ENCODE measurements at regions not wholly inside any gene's neighbourhood (a gene's known extent, or its start where the extent isn't known, plus 50 kb on each side); places are given as distances from the start of the nearest gene placed in this dataset.
A peak's percentile ranks its signal among the peaks of the same experiment; 100 is the strongest.

GRCh38 chr7:131188367-131189339 lies 139.0 kb upstream of the MKLN1 start (continued):
- TF ChIP-seq ZNF639 (tag by site-specific recombination; IDR thresholded peaks at IDR 0.05) (0 out of 2 replicates have a peak, but pooled peaks have one; percentile 58), ZNF510 (tag by site-specific recombination; IDR thresholded peaks at IDR 0.05; ENCODE audit: insufficient replicate concordance) (no peak), ZBTB20 (tag by site-specific recombination; IDR thresholded peaks at IDR 0.05) (peak; percentile 34; the same call in 1 of the 2 replicates), ZBTB21 (tag by site-specific recombination; IDR thresholded peaks at IDR 0.05) (peak; percentile 51; the same call in 1 of the 2 replicates), TRIM28 (IDR thresholded peaks at IDR 0.05; ENCODE audit: borderline replicate concordance, low read length) (peak; percentile 43; the same call in 1 of the 2 replicates), ZEB2 (tag by site-specific recombination; IDR thresholded peaks at IDR 0.05) (peak; percentile 76; the same call in 1 of the 2 replicates), ZNF629 (tag by site-specific recombination; IDR thresholded peaks at IDR 0.05) (peak; percentile 46), KLF10 (tag by site-specific recombination; IDR thresholded peaks at IDR 0.05) (0 out of 2 replicates have a peak, but pooled peaks have one; percentile 12), ZIC2 (tag by site-specific recombination; IDR thresholded peaks at IDR 0.05) (0 out of 2 replicates have a peak, but pooled peaks have one; percentile 10), ZBTB11 (tag by site-specific recombination; conservative IDR thresholded peaks at IDR 0.05; ENCODE audit: low read depth) (no peak), PRDM6 (tag by site-specific recombination; IDR thresholded peaks at IDR 0.05) (0 out of 2 replicates have a peak, but pooled peaks have one; percentile 14), ZNF112 (tag by site-specific recombination; IDR thresholded peaks at IDR 0.05) (no peak), KLF8 (tag by site-specific recombination; IDR thresholded peaks at IDR 0.05) (peak; percentile 39; the same call in 1 of the 2 replicates), ZNF335 (tag by site-specific recombination; conservative IDR thresholded peaks at IDR 0.05) (peak; percentile 47; the same call in 1 of the 2 replicates), ZFHX2 (tag by site-specific recombination; conservative IDR thresholded peaks at IDR 0.05) (peak; percentile 35; the same call in 1 of the 2 replicates)

GRCh38 chr7:131189488-131189887 lies 138.2 kb upstream of the MKLN1 start:
- no peak overlapping the region for H3K4me3 ChIP-seq (ENCODE audit: low read depth, low read length)
- no peaks in the 10 kb centered on the region for H3K4me1 ChIP-seq (ENCODE audit: control insufficient read depth, insufficient read depth, low read length)
- ChIA-PET CTCF (interaction anchor here (0.6 to 0.7 kb wide), 4 partner anchors 25 to 235 kb away, joined by 3 to 5 read pairs (median 4); no protein-coding TSS in a partner anchor), POLR2A (interaction anchor here (0.6 kb wide), 2 partner anchors 66 to 83 kb away, joined by 3 to 6 read pairs; no protein-coding TSS in a partner anchor)
- H3K36me3 ChIP-seq (ENCODE audit: control insufficient read depth in 2 of 2, insufficient read depth in 1 of 2, low read length in 2 of 2), result no peaks in the 10 kb centered on the region
- no peaks in the 10 kb centered on the region for H3K9me3 ChIP-seq (ENCODE audit: control insufficient read depth, insufficient read depth, low read depth, low read length)
- H3K27ac ChIP-seq (ENCODE audit: extremely low read depth, low read depth, low read length), result no peak overlapping the region
- no peak for TF ChIP-seq ZNF302 (tag by site-specific recombination; IDR thresholded peaks at IDR 0.05; ENCODE audit: low read depth)
- TF ChIP-seq ZNF19 (tag by site-specific recombination; IDR thresholded peaks at IDR 0.05; ENCODE audit: low read depth), result no peak
- TF ChIP-seq ZNF558 (tag by site-specific recombination; IDR thresholded peaks at IDR 0.05), result no peak
- no peak for TF ChIP-seq HOXD13 (CRISPR knock-in tag; IDR thresholded peaks at IDR 0.05; ENCODE audit: borderline replicate concordance)
- no peak for TF ChIP-seq ZNF175 (tag by site-specific recombination; IDR thresholded peaks at IDR 0.05)

Measured in HEK293 (cell line).